DND-41 (cell line): ENCODE measurements at regions not wholly inside any gene's neighbourhood (a gene's known extent, or its start where the extent isn't known, plus 50 kb on each side); places are given as distances from the start of the nearest gene placed in this dataset.
A peak's percentile ranks its signal among the peaks of the same experiment; 100 is the strongest.

Source experiments
- ATAC-seq: fragments of 200-7000 bp; cut with Tn5 transposase; 3 replicates; pipeline ENCODE4 v1.9.1; 2021; ENCODE audit warnings: low read depth; ENCODE audit not compliant: insufficient read depth
- DNase-seq: peaks from one replicate; pipeline ENCODE4 v3.0.0-alpha.2; 2020
- H2AFZ ChIP-seq: 2 replicates; pipeline ENCODE4 v1.6.0; 2012; ENCODE audit warnings: low read depth, low read length
- H3K27ac ChIP-seq: 2 replicates; pipeline ENCODE4 v1.5.1; 2012; ENCODE audit warnings: low read length, inconsistent platforms
- H3K27me3 ChIP-seq: fragments of 200-600 bp; sonication (generic); 2 replicates; pipeline ENCODE4 v1.6.0; 2012; ENCODE audit warnings: low read length, mild to moderate bottlenecking, inconsistent platforms; ENCODE audit not compliant: insufficient read depth, poor library complexity
- H3K36me3 ChIP-seq: 2 replicates; pipeline ENCODE4 v1.5.1; 2012; ENCODE audit warnings: low read length, inconsistent platforms; ENCODE audit not compliant: insufficient read depth
- H3K4me1 ChIP-seq: 2 replicates; pipeline ENCODE4 v1.5.1; 2012; ENCODE audit warnings: mild to moderate bottlenecking, low read length; ENCODE audit not compliant: insufficient read depth
- H3K4me2 ChIP-seq: 2 replicates; pipeline ENCODE4 v1.6.0; 2012; ENCODE audit warnings: mild to moderate bottlenecking, moderate library complexity, low read length, inconsistent platforms; ENCODE audit not compliant: insufficient read depth
- H3K4me3 ChIP-seq, 2 experiments: fragments of 200-600 bp in 1 of 2; shearing (Covaris generic) in 1 of 2; 2 replicates each; pipeline ENCODE4 v1.5.1; 2012 to 2016; ENCODE audit warnings: inconsistent platforms in 2 of 2, low read length in 2 of 2, mild to moderate bottlenecking in 2 of 2, low read depth in 1 of 2, moderate library complexity in 1 of 2
- H3K79me2 ChIP-seq: 2 replicates; pipeline ENCODE4 v1.6.0; 2012; ENCODE audit warnings: low read length, inconsistent platforms; ENCODE audit not compliant: insufficient read depth
- H3K9ac ChIP-seq: 2 replicates; pipeline ENCODE4 v1.6.0; 2012; ENCODE audit warnings: low read depth, mild to moderate bottlenecking, inconsistent platforms, low read length, moderate library complexity
- H3K9me3 ChIP-seq: 2 replicates; pipeline ENCODE4 v1.5.1; 2012; ENCODE audit warnings: low read length, moderate library complexity, mild to moderate bottlenecking, inconsistent platforms; ENCODE audit not compliant: insufficient read depth, severe bottlenecking
- H4K20me1 ChIP-seq: 2 replicates; pipeline ENCODE4 v1.6.0; 2012; ENCODE audit warnings: low read length; ENCODE audit not compliant: insufficient read depth
- EZH2 ChIP-seq: IDR thresholded peaks from 3 replicates; pipeline ENCODE4 v1.6.1; 2012; ENCODE audit warnings: borderline replicate concordance, low read depth, mild to moderate bottlenecking, moderate library complexity, low read length, inconsistent platforms; ENCODE audit not compliant: severe bottlenecking
- TF ChIP-seq, protein P1 (sequence below): IDR thresholded peaks from 2 replicates; pipeline ENCODE4 v1.5.1; 2012; ENCODE audit warnings: borderline replicate concordance, low read length, moderate library complexity, mild to moderate bottlenecking; ENCODE audit not compliant: poor library complexity, severe bottlenecking; ENCODE audit errors: extremely low read depth

DNA sequence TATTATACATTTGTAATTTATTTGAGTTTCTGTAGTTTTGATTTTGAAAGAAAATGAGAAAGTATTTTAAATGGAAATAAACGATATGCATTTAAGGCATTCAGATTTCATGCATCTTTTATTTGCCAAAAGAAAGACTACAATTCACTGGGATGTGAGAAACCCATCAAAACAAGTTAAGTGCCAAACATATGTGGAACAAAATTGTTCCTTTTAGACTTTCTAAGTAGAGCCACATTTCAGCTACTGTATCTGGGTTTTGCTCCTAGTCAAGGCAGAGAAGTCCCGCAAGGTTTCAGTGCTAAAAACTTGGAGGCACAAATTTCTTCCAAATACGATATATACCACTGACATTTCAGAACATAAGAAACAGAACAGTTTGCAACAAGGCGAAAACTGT, 1191.9 kb downstream of the SLITRK5 start:
- Histone ChIP-seq H3K27ac (no peak overlapping the region), H3K27me3 (no peaks in the 10 kb centered on the region), H3K79me2 (no peaks in the 10 kb centered on the region), H3K4me3 (no peak overlapping the region), H3K9me3 (no peaks in the 10 kb centered on the region), H3K36me3 (no peaks in the 10 kb centered on the region), H2AFZ (no peak overlapping the region), H3K4me2 (no peak overlapping the region), H4K20me1 (no peaks in the 10 kb centered on the region), H3K9ac (no peak overlapping the region), H3K4me1 (peaks cover 6% of the 10 kb centered on the region)
- ATAC-seq (no peak), DNase-seq (no peak)
- TF ChIP-seq, protein P1, sequence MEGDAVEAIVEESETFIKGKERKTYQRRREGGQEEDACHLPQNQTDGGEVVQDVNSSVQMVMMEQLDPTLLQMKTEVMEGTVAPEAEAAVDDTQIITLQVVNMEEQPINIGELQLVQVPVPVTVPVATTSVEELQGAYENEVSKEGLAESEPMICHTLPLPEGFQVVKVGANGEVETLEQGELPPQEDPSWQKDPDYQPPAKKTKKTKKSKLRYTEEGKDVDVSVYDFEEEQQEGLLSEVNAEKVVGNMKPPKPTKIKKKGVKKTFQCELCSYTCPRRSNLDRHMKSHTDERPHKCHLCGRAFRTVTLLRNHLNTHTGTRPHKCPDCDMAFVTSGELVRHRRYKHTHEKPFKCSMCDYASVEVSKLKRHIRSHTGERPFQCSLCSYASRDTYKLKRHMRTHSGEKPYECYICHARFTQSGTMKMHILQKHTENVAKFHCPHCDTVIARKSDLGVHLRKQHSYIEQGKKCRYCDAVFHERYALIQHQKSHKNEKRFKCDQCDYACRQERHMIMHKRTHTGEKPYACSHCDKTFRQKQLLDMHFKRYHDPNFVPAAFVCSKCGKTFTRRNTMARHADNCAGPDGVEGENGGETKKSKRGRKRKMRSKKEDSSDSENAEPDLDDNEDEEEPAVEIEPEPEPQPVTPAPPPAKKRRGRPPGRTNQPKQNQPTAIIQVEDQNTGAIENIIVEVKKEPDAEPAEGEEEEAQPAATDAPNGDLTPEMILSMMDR = no peak
- TF ChIP-seq EZH2 = no peak

DNA sequence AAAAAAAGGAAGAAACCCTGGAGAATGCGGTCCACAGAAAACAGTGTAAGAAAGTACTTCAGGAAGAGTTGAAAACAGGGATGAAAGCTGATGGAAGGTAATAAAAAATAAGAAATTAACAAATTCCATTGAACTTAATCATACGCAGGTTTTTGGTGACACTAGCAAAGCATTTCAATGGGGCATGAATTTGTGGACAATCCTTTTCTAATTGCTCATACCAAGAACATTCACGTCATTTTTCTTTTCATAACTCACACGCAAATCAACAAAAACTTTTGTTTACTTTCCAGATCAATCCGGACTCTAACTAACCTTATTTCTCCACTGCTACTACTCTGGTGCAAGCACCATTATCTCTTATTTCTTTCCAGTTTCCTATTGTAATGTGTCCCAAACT, 1195.0 kb downstream of the SLITRK5 start:
- Histone ChIP-seq H3K27me3 (no peaks in the 10 kb centered on the region), H3K79me2 (no peaks in the 10 kb centered on the region), H3K4me3 (no peak overlapping the region), H3K4me2 (no peak overlapping the region), H2AFZ (no peak overlapping the region), H3K9me3 (no peaks in the 10 kb centered on the region), H3K9ac (no peak overlapping the region), H3K4me1 (peaks cover 18% of the 10 kb centered on the region), H4K20me1 (no peaks in the 10 kb centered on the region), H3K36me3 (no peaks in the 10 kb centered on the region), H3K27ac (no peak overlapping the region)
- ATAC-seq (no peak), DNase-seq (no peak)
- TF ChIP-seq EZH2 = no peak
- TF ChIP-seq, protein P1 = no peak

DNA sequence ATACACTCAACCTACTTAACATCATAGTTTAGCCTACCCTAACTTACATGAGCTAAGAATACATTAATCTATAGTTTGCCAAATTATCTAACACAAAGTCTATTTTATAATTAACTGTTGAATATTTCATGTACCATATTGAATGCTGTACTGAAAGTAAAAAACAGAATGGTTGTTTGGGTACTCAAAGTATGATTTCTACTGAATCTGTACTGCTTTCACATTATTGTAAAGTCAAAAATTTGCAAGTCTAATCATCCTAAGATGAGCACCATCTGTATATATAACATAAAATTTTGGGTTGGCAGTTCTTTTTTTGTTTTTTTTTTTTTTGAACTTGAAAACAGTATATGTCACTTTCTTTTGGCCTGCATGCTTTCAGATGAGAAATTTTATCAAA, 1212.6 kb downstream of the SLITRK5 start:
- Histone ChIP-seq H4K20me1 (no peaks in the 10 kb centered on the region), H3K79me2 (no peaks in the 10 kb centered on the region), H3K9me3 (no peaks in the 10 kb centered on the region), H3K4me2 (no peak overlapping the region), H3K4me1 (no peaks in the 10 kb centered on the region), H3K9ac (no peak overlapping the region), H3K36me3 (no peaks in the 10 kb centered on the region), H3K27me3 (no peaks in the 10 kb centered on the region), H3K4me3 (no peak overlapping the region), H3K27ac (no peak overlapping the region), H2AFZ (no peak overlapping the region)
- DNase-seq (no peak), ATAC-seq (no peak)
- TF ChIP-seq EZH2 = no peak
- TF ChIP-seq, protein P1 = no peak

DNA sequence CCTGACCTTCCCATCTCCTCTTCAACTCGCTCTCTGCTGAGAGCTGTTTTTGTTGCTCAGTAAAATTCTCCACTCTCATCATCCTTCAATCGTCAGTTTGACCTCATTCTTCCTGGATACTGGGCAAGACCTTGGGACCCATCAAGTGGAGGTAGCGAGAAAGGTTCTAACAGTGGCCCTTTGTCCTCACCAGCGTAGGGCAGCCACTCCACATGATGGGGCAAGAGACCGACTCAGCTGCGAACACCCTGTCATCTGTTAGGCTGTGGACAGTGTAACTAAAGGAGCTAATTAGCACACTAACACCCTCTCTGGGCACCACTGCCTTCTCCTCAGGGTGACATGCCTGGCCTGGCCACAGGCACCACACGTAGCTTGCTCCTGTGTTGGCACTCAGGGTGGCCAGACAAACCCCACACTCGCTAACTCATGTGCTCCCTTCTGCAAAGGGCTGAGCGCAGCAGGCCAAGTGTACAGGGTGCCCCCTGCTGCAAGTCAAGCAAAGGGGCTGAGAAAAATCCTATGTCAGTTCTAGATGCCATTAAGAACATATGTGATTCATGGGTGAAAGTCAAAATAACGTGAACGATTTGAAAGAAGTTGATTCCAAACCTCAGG, 1216.0 kb downstream of the SLITRK5 start:
- Histone ChIP-seq H3K27ac (no peak overlapping the region), H4K20me1 (no peaks in the 10 kb centered on the region), H3K9ac (no peak overlapping the region), H2AFZ (0 out of 2 replicates have a peak overlapping the region, but pooled peaks have one; percentile 31), H3K4me2 (no peak overlapping the region), H3K4me3 (no peak overlapping the region), H3K36me3 (no peaks in the 10 kb centered on the region), H3K79me2 (no peaks in the 10 kb centered on the region), H3K9me3 (no peaks in the 10 kb centered on the region), H3K4me1 (no peaks in the 10 kb centered on the region), H3K27me3 (no peaks in the 10 kb centered on the region)
- ATAC-seq (no peak), DNase-seq (no peak)
- TF ChIP-seq, protein P1 = no peak
- TF ChIP-seq EZH2 = no peak
